Stomach (tissue), 4 donors: ENCODE measurements at regions not wholly inside any gene's neighbourhood (a gene's known extent, or its start where the extent isn't known, plus 50 kb on each side); places are given as distances from the start of the nearest gene placed in this dataset.

Source experiments
- CTCF ChIP-seq, 7 experiments: fragments of 450-650 bp in 4 of 7; fragments of 200-600 bp in 3 of 7; sonication (generic) in 3 of 7; IDR thresholded peaks; one replicate each; pipeline ENCODE4 v1.5.1; 2016 to 2019; ENCODE audit warnings: antibody characterized with exemption in 7 of 7, control low read depth in 2 of 7, mild to moderate bottlenecking in 1 of 7
- POLR2A ChIP-seq, 4 donors: fragments of 450-650 bp; IDR thresholded peaks; one replicate each; pipeline ENCODE4 v1.6.1; 2016; ENCODE audit warnings: antibody characterized with exemption in 4 of 4, control low read depth in 2 of 4, mild to moderate bottlenecking in 1 of 4, moderate library complexity in 1 of 4

GRCh38 chr1:219817914-219818313 is 110.4 kb downstream of the SLC30A10 start:
- no peak for TF ChIP-seq CTCF (IDR thresholded peaks at IDR 0.05)
- no peak for TF ChIP-seq POLR2A (IDR thresholded peaks at IDR 0.05)
